Spleen (tissue), 11 donors: ENCODE measurements at regions not wholly inside any gene's neighbourhood (a gene's known extent, or its start where the extent isn't known, plus 50 kb on each side); places are given as distances from the start of the nearest gene placed in this dataset.
"Not testable (repeated sequence)": the region's sequence is repeated elsewhere in the genome, so short reads cannot be mapped to it uniquely, and the experiment has no call there.

Experiments
- DNase-seq: peaks from one replicate; pipeline ENCODE4 v3.0.0-alpha.2; 2020
- H3K27ac ChIP-seq, 8 donors: fragments of 200-600 bp; sonication (generic) in 7 of 8; 1 replicate in 4 of 8; 2 replicates in 4 of 8; pipeline versions ENCODE4 v1.5.0 to v1.8.0; 2016 to 2021; ENCODE audit warnings: inconsistent platforms in 4 of 8, mild to moderate bottlenecking in 4 of 8, moderate library complexity in 1 of 8
- H3K27me3 ChIP-seq, 7 donors: fragments of 200-600 bp; sonication (generic) in 6 of 7; replicated peaks in 1 of 7; 1 replicate in 4 of 7; 2 replicates in 3 of 7; pipeline versions ENCODE4 v1.5.0 to v1.8.0; 2016 to 2021; ENCODE audit warnings: inconsistent platforms in 3 of 7, mild to moderate bottlenecking in 1 of 7
- H3K36me3 ChIP-seq, 6 donors: fragments of 200-600 bp; sonication (generic) in 5 of 6; 1 replicate in 4 of 6; 2 replicates in 2 of 6; pipeline versions ENCODE4 v1.5.0 to v1.8.0; 2016 to 2021; ENCODE audit warnings: inconsistent platforms in 2 of 6
- H3K4me1 ChIP-seq, 6 donors: fragments of 200-600 bp; sonication (generic) in 5 of 6; 1 replicate in 3 of 6; 2 replicates in 3 of 6; pipeline versions ENCODE4 v1.5.0 to v1.8.0; 2016 to 2021; ENCODE audit warnings: inconsistent platforms in 3 of 6
- H3K4me3 ChIP-seq, 8 donors: fragments of 200-600 bp; sonication (generic) in 7 of 8; 1 replicate in 4 of 8; 2 replicates in 4 of 8; pipeline versions ENCODE4 v1.5.0 to v1.8.0; 2016 to 2021; ENCODE audit warnings: inconsistent platforms in 4 of 8, mild to moderate bottlenecking in 4 of 8, moderate library complexity in 2 of 8
- H3K9me3 ChIP-seq, 8 donors: fragments of 200-600 bp; sonication (generic) in 7 of 8; 1 replicate in 4 of 8; 2 replicates in 4 of 8; pipeline versions ENCODE4 v1.5.0 to v1.8.0; 2016 to 2021; ENCODE audit warnings: inconsistent platforms in 4 of 8
- CTCF ChIP-seq, 11 experiments: fragments of 200-600 bp in 7 of 11; fragments of 450-650 bp in 4 of 11; sonication (generic) in 4 of 11; IDR thresholded peaks in 8 of 11; conservative IDR thresholded peaks in 3 of 11; 1 replicate in 7 of 11; 2 replicates in 4 of 11; pipeline versions ENCODE4 v1.4.0 to v1.8.0; 2016 to 2021; ENCODE audit warnings: antibody characterized with exemption in 11 of 11, inconsistent platforms in 4 of 11, mild to moderate bottlenecking in 1 of 11
- POLR2A ChIP-seq, 3 donors: fragments of 450-650 bp; IDR thresholded peaks; one replicate each; pipeline ENCODE4 v1.5.1; 2017; ENCODE audit warnings: antibody characterized with exemption in 3 of 3, mild to moderate bottlenecking in 1 of 3
- POLR2AphosphoS5 ChIP-seq, 3 donors: sonication (generic); formaldehyde crosslinking; IDR thresholded peaks; one replicate each; pipeline ENCODE4 v1.5.1; 2017; ENCODE audit warnings: antibody characterized with exemption in 3 of 3
- WGBS, 5 donors: extraction: QIAGEN DNeasy Blood & Tissue Kit in 3 of 5; methylation state at CpG; one replicate each; pipeline versions ENCODE4 v1.1.5 to v1.1.7; 2013 to 2018; 5-methylcytosine and 5-hydroxymethylcytosine counted together
- intact Hi-C: fragments of 100-400 bp; cut with DNase I; formaldehyde crosslinking; loops from one replicate; pipeline ENCODE4 v1.15.0; 2023; ENCODE audit warnings: low total_unique reads
- donor health status: healthy with polysubstance abuse.
- donor health status: DM: no; HTN: no; CAD: no; lungs with moderate emphysema.
- donor health status: DM: no; HTN: no; CAD: no.
- donor health status: Bipolar disorder and iron deficiency.
- donor health status: healthy.
- donor health status: DM: no; HTN: no; CAD: no.
- donor health status: DM: yes; HTN: yes; CAD: no.

- no peak for DNase-seq
- Histone ChIP-seq H3K4me3 (no peak overlapping the region), H3K4me1 (no peaks in the 10 kb centered on the region), H3K27me3 (no peaks in the 10 kb centered on the region), H3K9me3 (no peaks in the 10 kb centered on the region), H3K27ac (no peak overlapping the region), H3K36me3 (no peaks in the 10 kb centered on the region)
- intact Hi-C loops = no loop called here
- 29 to 66% (median 31%) methylated on average over 1 of the region's 1 CpG for WGBS, 5 donors
- TF ChIP-seq CTCF (IDR thresholded peaks at IDR 0.05 in 8 of 11, conservative IDR thresholded peaks at IDR 0.05 in 3 of 11) = no peak
- TF ChIP-seq POLR2A (IDR thresholded peaks at IDR 0.05) = no peak
- no peak for TF ChIP-seq POLR2AphosphoS5 (IDR thresholded peaks at IDR 0.05)
Measured at GRCh38 chr2:36192983-36193382, 162.6 kb upstream of the CRIM1 start.

- intact Hi-C loops = no loop called here
- H3K36me3 ChIP-seq = no peaks in the 10 kb centered on the region
- no peaks in the 10 kb centered on the region for H3K4me1 ChIP-seq
- H3K27me3 ChIP-seq = no peaks in the 10 kb centered on the region
- 81 to 96% (median 90%) methylated on average over 1 of the region's 1 CpG for WGBS, 5 donors
- no peaks in the 10 kb centered on the region for H3K9me3 ChIP-seq
- H3K4me3 ChIP-seq = no peak overlapping the region
- H3K27ac ChIP-seq = no peak overlapping the region
- DNase-seq = no peak
- TF ChIP-seq POLR2A (IDR thresholded peaks at IDR 0.05) (no peak), POLR2AphosphoS5 (IDR thresholded peaks at IDR 0.05) (no peak), CTCF (IDR thresholded peaks at IDR 0.05 in 8 of 11, conservative IDR thresholded peaks at IDR 0.05 in 3 of 11) (no peak)
Measured at GRCh38 chr2:36190097-36190496, 165.5 kb upstream of the CRIM1 start.

- TF ChIP-seq POLR2AphosphoS5 (IDR thresholded peaks at IDR 0.05) (no peak), POLR2A (IDR thresholded peaks at IDR 0.05) (no peak), CTCF (IDR thresholded peaks at IDR 0.05 in 8 of 11, conservative IDR thresholded peaks at IDR 0.05 in 3 of 11) (no peak)
- 85 to 96% (median 91%) methylated on average over 5 of the region's 5 CpGs for WGBS, 5 donors
- DNase-seq = no peak
- no peaks in the 10 kb centered on the region for H3K36me3 ChIP-seq
- H3K27ac ChIP-seq = no peak overlapping the region
- H3K4me1 ChIP-seq = no peaks in the 10 kb centered on the region
- intact Hi-C loops = no loop called here
- H3K4me3 ChIP-seq = no peak overlapping the region
- H3K9me3 ChIP-seq = no peaks in the 10 kb centered on the region
- H3K27me3 ChIP-seq = no peaks in the 10 kb centered on the region
Measured at GRCh38 chr2:36185624-36186023, 170.0 kb upstream of the CRIM1 start.

- H3K36me3 ChIP-seq = no peaks in the 10 kb centered on the region
- no peaks in the 10 kb centered on the region for H3K9me3 ChIP-seq
- DNase-seq = no peak
- H3K27me3 ChIP-seq = no peaks in the 10 kb centered on the region
- intact Hi-C loops = no loop called here
- no peak overlapping the region for H3K4me3 ChIP-seq
- TF ChIP-seq POLR2AphosphoS5 (IDR thresholded peaks at IDR 0.05) (no peak), POLR2A (IDR thresholded peaks at IDR 0.05) (no peak), CTCF (IDR thresholded peaks at IDR 0.05 in 8 of 11, conservative IDR thresholded peaks at IDR 0.05 in 3 of 11) (no peak)
- H3K4me1 ChIP-seq = no peaks in the 10 kb centered on the region
- H3K27ac ChIP-seq = no peak overlapping the region
Measured at GRCh38 chr2:36184848-36185247, 170.7 kb upstream of the CRIM1 start.

GRCh38 chr2:36180789-36181482 is 174.6 kb upstream of the CRIM1 start:
- H3K36me3 ChIP-seq, intact Hi-C loops, H3K9me3 ChIP-seq, H3K27me3 ChIP-seq, H3K27ac ChIP-seq, H3K4me3 ChIP-seq, H3K4me1 ChIP-seq, DNase-seq: not testable (repeated sequence)
- 86 to 96% (median 89%) methylated on average over 7 of the region's 7 CpGs for WGBS, 5 donors

GRCh38 chr2:36180293-36180692 is 175.3 kb upstream of the CRIM1 start:
- H3K9me3 ChIP-seq, H3K4me3 ChIP-seq, H3K36me3 ChIP-seq, H3K27me3 ChIP-seq, DNase-seq, H3K4me1 ChIP-seq, H3K27ac ChIP-seq, intact Hi-C loops: not testable (repeated sequence)
- 93 to 98% (median 96%) methylated on average over 11 to 24 of the region's 30 CpGs; no CpG with 5 or more reads in 1 of the 5 donors for WGBS, 5 donors

GRCh38 chr2:36179668-36180269 is 175.8 kb upstream of the CRIM1 start:
- H3K4me3 ChIP-seq, intact Hi-C loops, H3K4me1 ChIP-seq, H3K27ac ChIP-seq, H3K27me3 ChIP-seq, DNase-seq, H3K9me3 ChIP-seq, H3K36me3 ChIP-seq: not testable (repeated sequence)
- 90 to 98% (median 93%) methylated on average over 23 to 40 of the region's 42 CpGs for WGBS, 5 donors
